Testis (tissue), 2 donors: ENCODE measurements at regions not wholly inside any gene's neighbourhood (a gene's known extent, or its start where the extent isn't known, plus 50 kb on each side); places are given as distances from the start of the nearest gene placed in this dataset.

Experiments used
- CTCF ChIP-seq, 3 experiments: fragments of 450-650 bp in 2 of 3; fragments of 200-600 bp in 1 of 3; sonication (generic) in 1 of 3; IDR thresholded peaks; one replicate each; pipeline ENCODE4 v1.5.1; 2016 to 2019; ENCODE audit warnings: antibody characterized with exemption in 3 of 3, mild to moderate bottlenecking in 2 of 3, moderate library complexity in 1 of 3
- POLR2A ChIP-seq: fragments of 450-650 bp; IDR thresholded peaks from one replicate; pipeline ENCODE4 v1.6.1; 2017; ENCODE audit warnings: antibody characterized with exemption, mild to moderate bottlenecking, moderate library complexity

- TF ChIP-seq POLR2A (no peak), CTCF (IDR thresholded peaks at IDR 0.05) (no peak)
Measured at GRCh38 chr2:153739394-153739793, 132.3 kb upstream of the GALNT13 start.
